ENCODE measurements at regions not wholly inside any gene's neighbourhood (a gene's known extent, or its start where the extent isn't known, plus 50 kb on each side); places are given as distances from the start of the nearest gene placed in this dataset.

- no peaks in the 10 kb centered on the region for H3K4me1 ChIP-seq
- no peak overlapping the region for H3K27ac ChIP-seq
- no peaks in the 10 kb centered on the region for H3K36me3 ChIP-seq
- no peak for ATAC-seq
- H3K27me3 ChIP-seq: no peaks in the 10 kb centered on the region
- H3K4me3 ChIP-seq: no peak overlapping the region
- in situ Hi-C loops (cut with MboI; ENCODE audit: low sequenced_read_pairs in 4 of 4) (no loop called here), intact Hi-C loops (cut with DNase I; ENCODE audit: low total_unique reads) (no loop called here)
- H3K9me3 ChIP-seq: no peaks in the 10 kb centered on the region
- no peak for DNase-seq
- TF ChIP-seq CTCF (IDR thresholded peaks at IDR 0.05 in 4 of 5, conservative IDR thresholded peaks at IDR 0.05 in 1 of 5) (no peak), POLR2A (IDR thresholded peaks at IDR 0.05) (no peak)
Observed at GRCh38 chr5:166363087-166363760, 1928.2 kb upstream of the WWC1 start.

- Histone ChIP-seq H3K27ac (no peak overlapping the region), H3K27me3 (no peaks in the 10 kb centered on the region), H3K4me3 (no peak overlapping the region), H3K4me1 (no peaks in the 10 kb centered on the region), H3K9me3 (no peaks in the 10 kb centered on the region), H3K36me3 (no peaks in the 10 kb centered on the region)
- intact Hi-C loops (cut with DNase I; ENCODE audit: low total_unique reads): no loop called here
- TF ChIP-seq POLR2A (IDR thresholded peaks at IDR 0.05): no peak
- no peak for TF ChIP-seq CTCF (IDR thresholded peaks at IDR 0.05 in 4 of 5, conservative IDR thresholded peaks at IDR 0.05 in 1 of 5)
- ATAC-seq (no peak), DNase-seq (no peak)
- in situ Hi-C loops (cut with MboI; ENCODE audit: low sequenced_read_pairs in 4 of 4): no loop called here
Observed at GRCh38 chr5:166365164-166365563, 1926.3 kb upstream of the WWC1 start.

- Histone ChIP-seq H3K27ac (no peak overlapping the region), H3K4me3 (no peak overlapping the region), H3K9me3 (no peaks in the 10 kb centered on the region), H3K36me3 (no peaks in the 10 kb centered on the region), H3K4me1 (no peaks in the 10 kb centered on the region), H3K27me3 (no peaks in the 10 kb centered on the region)
- ATAC-seq (no peak), DNase-seq (no peak)
- in situ Hi-C loops (cut with MboI; ENCODE audit: low sequenced_read_pairs in 4 of 4) (no loop called here), intact Hi-C loops (cut with DNase I; ENCODE audit: low total_unique reads) (no loop called here)
- TF ChIP-seq CTCF (IDR thresholded peaks at IDR 0.05 in 4 of 5, conservative IDR thresholded peaks at IDR 0.05 in 1 of 5): no peak
- TF ChIP-seq POLR2A (IDR thresholded peaks at IDR 0.05): no peak
Observed at GRCh38 chr5:166367391-166367790, 1924.1 kb upstream of the WWC1 start.

- in situ Hi-C loops (cut with MboI; ENCODE audit: low sequenced_read_pairs in 4 of 4): no loop called here
- Histone ChIP-seq H3K9me3 (no peaks in the 10 kb centered on the region), H3K27ac (no peak overlapping the region), H3K4me3 (no peak overlapping the region), H3K36me3 (no peaks in the 10 kb centered on the region), H3K27me3 (no peaks in the 10 kb centered on the region), H3K4me1 (no peaks in the 10 kb centered on the region)
- TF ChIP-seq POLR2A (IDR thresholded peaks at IDR 0.05) (no peak), CTCF (IDR thresholded peaks at IDR 0.05 in 4 of 5, conservative IDR thresholded peaks at IDR 0.05 in 1 of 5) (no peak)
- ATAC-seq (no peak), DNase-seq (no peak)
- intact Hi-C loops (cut with DNase I; ENCODE audit: low total_unique reads): no loop called here
Observed at GRCh38 chr5:166369346-166369745, 1922.1 kb upstream of the WWC1 start.

- Histone ChIP-seq H3K36me3 (no peaks in the 10 kb centered on the region), H3K4me1 (no peaks in the 10 kb centered on the region), H3K4me3 (no peak overlapping the region), H3K27me3 (no peaks in the 10 kb centered on the region), H3K27ac (no peak overlapping the region), H3K9me3 (no peaks in the 10 kb centered on the region)
- TF ChIP-seq POLR2A (IDR thresholded peaks at IDR 0.05) (no peak), CTCF (IDR thresholded peaks at IDR 0.05 in 4 of 5, conservative IDR thresholded peaks at IDR 0.05 in 1 of 5) (no peak)
- ATAC-seq (no peak), DNase-seq (no peak)
- in situ Hi-C loops (cut with MboI; ENCODE audit: low sequenced_read_pairs in 4 of 4) (no loop called here), intact Hi-C loops (cut with DNase I; ENCODE audit: low total_unique reads) (no loop called here)
Observed at GRCh38 chr5:166369807-166370206, 1921.6 kb upstream of the WWC1 start.

Measured in gastrocnemius medialis (tissue), 4 donors.